Natural killer cell (primary cell): ENCODE measurements at regions not wholly inside any gene's neighbourhood (a gene's known extent, or its start where the extent isn't known, plus 50 kb on each side); places are given as distances from the start of the nearest gene placed in this dataset.

Experiments
- ATAC-seq, 3 donors: fragments of 150-1000 bp in 2 of 3; fragments of 200-7000 bp in 1 of 3; cut with Tn5 transposase; 1 replicate in 1 of 3; 2 replicates in 2 of 3; pipeline ENCODE4 v1.10.0; 2021; ENCODE audit warnings: mild to moderate bottlenecking in 2 of 3, moderate library complexity in 2 of 3
- DNase-seq, 2 donors: peaks; one replicate each; pipeline versions ENCODE4 v3.0.0 to v3.0.0-alpha.2; 2013 to 2021; ENCODE audit warnings: mixed read lengths in 1 of 2
- H3K27ac ChIP-seq: one replicate; pipeline ENCODE4 v1.5.1; 2013; ENCODE audit warnings: mild to moderate bottlenecking, low read length
- H3K27me3 ChIP-seq: one replicate; pipeline ENCODE4 v1.6.1; 2013; ENCODE audit warnings: low read length; ENCODE audit not compliant: control insufficient read depth, insufficient read depth
- H3K36me3 ChIP-seq: one replicate; pipeline ENCODE4 v1.6.1; 2013; ENCODE audit warnings: low read length; ENCODE audit not compliant: control insufficient read depth, insufficient read depth
- H3K4me1 ChIP-seq: one replicate; pipeline ENCODE4 v1.6.1; 2013; ENCODE audit warnings: low read length; ENCODE audit not compliant: control insufficient read depth, insufficient read depth
- H3K4me3 ChIP-seq: one replicate; pipeline ENCODE4 v1.5.1; 2013; ENCODE audit warnings: low read length
- H3K9me3 ChIP-seq: one replicate; pipeline ENCODE4 v1.6.1; 2013; ENCODE audit warnings: low read length; ENCODE audit not compliant: control insufficient read depth, insufficient read depth
- H3K27ac Mint-ChIP-seq, 2 donors: one replicate each; pipeline ENCODE4 v1.8.0; 2022; ENCODE audit warnings: mild to moderate bottlenecking in 2 of 2, mixed read lengths in 2 of 2, moderate library complexity in 1 of 2
- H3K27me3 Mint-ChIP-seq, 2 donors: one replicate each; pipeline ENCODE4 v1.8.0; 2022; ENCODE audit warnings: low read depth in 2 of 2, mixed read lengths in 2 of 2
- H3K36me3 Mint-ChIP-seq: one replicate; pipeline ENCODE4 v1.8.0; 2022; ENCODE audit warnings: mixed read lengths
- H3K4me1 Mint-ChIP-seq, 2 donors: one replicate each; pipeline ENCODE4 v1.8.0; 2022; ENCODE audit warnings: mixed read lengths in 2 of 2
- H3K4me3 Mint-ChIP-seq: one replicate; pipeline ENCODE4 v1.8.0; 2022; ENCODE audit warnings: mild to moderate bottlenecking, moderate library complexity, mixed read lengths
- H3K9me3 Mint-ChIP-seq, 2 donors: one replicate each; pipeline ENCODE4 v1.8.0; 2022; ENCODE audit warnings: mixed read lengths in 2 of 2
- CTCF ChIP-seq: fragments of 200-600 bp; IDR thresholded peaks from one replicate; pipeline ENCODE4 v1.8.0; 2022; ENCODE audit warnings: antibody characterized with exemption
- WGBS: methylation state at CpG from one replicate; pipeline ENCODE4 v1.1.7; 2013; ENCODE audit warnings: missing lambda C conversion rate; ENCODE audit not compliant: insufficient coverage; 5-methylcytosine and 5-hydroxymethylcytosine counted together
- intact Hi-C: fragments of 100-400 bp; cut with micrococcal nuclease; formaldehyde crosslinking; loops from one replicate; pipeline ENCODE4 v1.14.2; 2022

- intact Hi-C loops = no loop called here
- no peaks in the 10 kb centered on the region for H3K36me3 Mint-ChIP-seq
- H3K27ac ChIP-seq = no peak overlapping the region
- H3K27me3 Mint-ChIP-seq = no peaks in the 10 kb centered on the region
- H3K27ac Mint-ChIP-seq = no peak overlapping the region
- H3K4me3 ChIP-seq = no peak overlapping the region
- H3K4me1 ChIP-seq = no peaks in the 10 kb centered on the region
- no peaks in the 10 kb centered on the region for H3K27me3 ChIP-seq
- H3K4me3 Mint-ChIP-seq = no peak overlapping the region
- WGBS = 63% methylated on average over 4 of the region's 4 CpGs
- DNase-seq (no peak), ATAC-seq (no peak)
- no peaks in the 10 kb centered on the region for H3K4me1 Mint-ChIP-seq
- no peak for TF ChIP-seq CTCF
- peaks cover 12 to 20% of the 10 kb centered on the region in 2 donors for H3K9me3 Mint-ChIP-seq
- H3K36me3 ChIP-seq = no peaks in the 10 kb centered on the region
- no peaks in the 10 kb centered on the region for H3K9me3 ChIP-seq
Measured at GRCh38 chr2:221883976-221884375, 311.9 kb upstream of the EPHA4 start.

DNA sequence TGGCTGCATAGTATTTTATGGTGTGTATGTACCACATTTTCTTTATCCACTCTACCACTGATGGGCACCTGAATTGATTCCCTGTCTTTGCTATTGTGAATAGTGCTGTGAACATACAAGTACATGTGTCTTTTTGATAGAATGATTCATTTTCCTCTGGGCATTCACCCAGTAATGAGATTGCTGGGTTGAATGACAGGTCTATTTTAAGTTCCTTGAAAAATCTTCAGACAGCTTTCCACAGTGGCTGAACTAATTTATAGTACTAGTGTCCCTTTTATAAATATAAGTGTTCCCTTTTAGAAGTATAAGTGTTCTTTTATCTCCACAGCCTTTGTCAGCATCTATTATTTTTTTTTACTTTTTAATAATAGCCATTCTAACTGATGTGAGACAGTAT lies 303.9 kb upstream of the EPHA4 start:
- intact Hi-C loops = no loop called here
- no peak for ATAC-seq

GRCh38 chr2:221874444-221874843 lies 302.3 kb upstream of the EPHA4 start:
- no peak for ATAC-seq
- intact Hi-C loops = no loop called here
- H3K27me3 Mint-ChIP-seq = no peaks in the 10 kb centered on the region

More for the DNA sequence above, 303.9 kb upstream of the EPHA4 start:
- Histone ChIP-seq H3K4me1 (no peaks in the 10 kb centered on the region), H3K36me3 (no peaks in the 10 kb centered on the region), H3K27me3 (no peaks in the 10 kb centered on the region), H3K9me3 (no peaks in the 10 kb centered on the region), H3K4me3 (no peak overlapping the region), H3K27ac (no peak overlapping the region)
- no peaks in the 10 kb centered on the region for H3K4me1 Mint-ChIP-seq
- no peak for DNase-seq
- H3K9me3 Mint-ChIP-seq = peaks cover 3 to 9% of the 10 kb centered on the region in 2 donors
- no peak overlapping the region for H3K4me3 Mint-ChIP-seq
- no peak overlapping the region for H3K27ac Mint-ChIP-seq
- no peak for TF ChIP-seq CTCF
- H3K36me3 Mint-ChIP-seq = no peaks in the 10 kb centered on the region
- no peaks in the 10 kb centered on the region for H3K27me3 Mint-ChIP-seq

More at GRCh38 chr2:221874444-221874843, 302.3 kb upstream of the EPHA4 start:
- H3K4me1 ChIP-seq = no peaks in the 10 kb centered on the region
- H3K36me3 ChIP-seq = no peaks in the 10 kb centered on the region
- no peak overlapping the region for H3K4me3 ChIP-seq
- no peak overlapping the region for H3K27ac ChIP-seq
- H3K9me3 ChIP-seq = no peaks in the 10 kb centered on the region
- TF ChIP-seq CTCF = no peak
- Mint-ChIP-seq H3K4me1 (no peaks in the 10 kb centered on the region), H3K36me3 (no peaks in the 10 kb centered on the region), H3K4me3 (no peak overlapping the region), H3K27ac (no peak overlapping the region), H3K9me3 (peaks cover 6 to 10% of the 10 kb centered on the region in 2 donors)
- H3K27me3 ChIP-seq = no peaks in the 10 kb centered on the region
- 85% methylated on average over 2 of the region's 2 CpGs for WGBS
- DNase-seq = no peak
